Ureter (tissue), 1 donor: ENCODE measurements at regions not wholly inside any gene's neighbourhood (a gene's known extent, or its start where the extent isn't known, plus 50 kb on each side); places are given as distances from the start of the nearest gene placed in this dataset.
"Not testable (repeated sequence)": the region's sequence is repeated elsewhere in the genome, so short reads cannot be mapped to it uniquely, and the experiment has no call there.

Experiments used
- DNase-seq: peaks from one replicate; pipeline ENCODE4 v3.0.0-alpha.2; 2020; ENCODE audit warnings: low spot score
- donor health status: DM: yes; HTN: yes; CAD: no.

DNA sequence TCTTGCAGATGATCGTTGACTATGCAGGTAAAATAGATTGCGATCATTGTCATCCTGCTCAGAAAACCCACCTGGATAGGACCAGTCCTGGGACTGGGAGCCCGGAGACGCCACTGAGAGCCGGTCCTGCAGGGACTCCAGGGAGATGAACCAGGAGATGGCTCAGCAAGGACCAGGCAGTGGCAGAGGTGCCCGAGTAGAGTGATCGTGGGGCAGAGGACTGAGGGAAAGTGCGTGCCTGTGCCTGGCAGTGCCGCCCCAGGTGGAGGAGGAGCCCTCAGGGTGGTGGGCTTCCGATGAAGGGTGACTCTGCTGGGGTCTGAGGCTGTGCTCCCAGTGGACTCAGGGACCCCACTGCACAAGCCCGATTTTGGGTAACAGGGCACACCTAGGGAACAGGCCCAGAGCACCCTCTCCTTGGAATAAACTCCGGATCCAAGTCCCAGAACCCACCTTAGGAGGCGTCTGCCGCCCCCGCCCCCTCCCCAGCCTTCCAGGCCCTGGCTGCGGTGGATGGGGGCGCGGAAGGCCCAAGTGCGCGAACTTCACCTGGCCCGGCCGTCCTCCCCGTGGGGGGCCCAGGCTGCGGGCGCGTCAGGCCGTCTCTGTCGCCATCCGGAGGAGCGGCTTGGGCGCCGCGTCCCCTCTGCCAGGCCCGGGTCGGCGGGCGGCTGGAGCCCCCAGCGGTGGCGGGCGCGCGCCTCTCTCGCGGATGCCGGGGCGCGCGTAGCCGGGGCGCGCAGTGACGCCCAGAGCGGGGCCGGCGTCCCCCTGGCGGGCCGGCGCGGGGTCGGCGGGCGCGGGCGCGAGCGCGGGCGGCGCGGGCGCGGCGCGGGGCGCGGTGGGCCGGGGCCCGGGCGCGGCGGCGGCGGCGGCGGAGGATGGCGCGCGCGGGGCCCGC is 1338.8 kb downstream of the BRD1 start:
- no peak for DNase-seq

- DNase-seq, result no peak
Measured at GRCh38 chr22:48488149-48488551, 1339.5 kb downstream of the BRD1 start.

DNA sequence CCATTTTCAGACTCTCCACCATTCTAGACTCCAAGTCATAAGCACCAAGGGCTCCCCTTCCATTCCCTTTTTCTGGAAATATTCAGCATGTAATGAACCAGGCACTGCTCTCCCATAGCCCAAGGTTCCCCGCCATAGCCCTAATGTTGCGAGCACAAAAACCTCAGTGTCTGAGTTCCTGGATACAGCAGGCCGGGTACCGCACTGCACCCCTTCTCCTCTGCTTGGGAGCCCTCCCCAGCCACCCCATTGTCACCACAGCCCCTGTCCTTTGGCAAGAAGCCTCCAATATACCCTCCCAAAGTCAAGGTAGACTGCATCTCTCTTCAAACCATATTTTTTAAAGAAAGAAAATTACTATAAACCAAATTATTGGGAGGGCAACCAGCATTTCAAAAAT is 1341.1 kb downstream of the BRD1 start:
- DNase-seq, result no peak

GRCh38 chr22:48486134-48486532 is 1341.5 kb downstream of the BRD1 start:
- DNase-seq, result no peak

DNA sequence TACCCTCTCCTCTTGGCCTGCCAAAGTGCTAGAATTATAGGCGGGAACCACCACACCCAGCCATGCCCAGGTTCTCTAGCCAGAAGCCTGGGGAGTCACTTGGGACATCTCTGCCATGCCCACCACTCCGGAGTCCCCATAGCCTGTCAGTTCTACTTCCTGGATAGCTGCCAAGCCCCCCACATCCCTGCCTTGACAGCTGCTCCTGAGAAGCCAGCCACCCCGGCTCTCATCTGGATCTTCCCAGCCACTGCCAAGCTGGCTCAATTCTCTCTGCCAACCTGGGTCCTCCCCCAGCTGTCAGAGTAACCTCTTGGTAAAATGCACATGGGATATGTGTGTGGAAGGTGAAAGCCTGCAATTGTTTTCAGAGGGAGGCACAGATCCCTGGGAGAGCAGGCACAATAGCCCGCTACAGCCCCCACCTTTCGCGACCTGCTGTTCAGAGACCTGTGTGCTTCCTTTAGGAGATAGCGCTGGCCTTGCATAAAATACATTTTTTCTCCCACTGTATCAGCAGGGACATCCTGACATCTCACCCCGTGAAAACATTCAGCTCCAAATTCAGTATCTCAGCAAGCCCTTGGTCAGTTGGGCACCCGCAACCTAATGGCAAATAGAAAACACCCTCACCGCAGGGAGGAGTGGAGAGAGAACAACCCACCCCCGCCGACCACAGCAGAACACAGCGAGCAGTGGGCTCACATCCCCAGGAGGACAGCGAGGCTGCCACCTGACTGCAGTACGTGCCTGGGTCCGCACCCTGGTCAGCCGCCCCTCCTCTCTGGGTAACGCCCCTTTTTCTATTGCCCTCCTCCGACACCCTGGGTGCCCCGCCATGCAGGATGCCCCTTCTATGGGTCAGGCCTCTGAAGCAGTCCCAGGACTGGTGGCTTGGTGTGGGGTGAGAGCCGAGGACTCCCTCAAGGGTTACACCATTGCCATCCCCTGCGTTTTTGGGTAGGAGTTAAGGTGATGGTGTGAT is 1342.2 kb downstream of the BRD1 start:
- no peak for DNase-seq

GRCh38 chr22:48483764-48484528 is 1343.7 kb downstream of the BRD1 start:
- no peak for DNase-seq

DNA sequence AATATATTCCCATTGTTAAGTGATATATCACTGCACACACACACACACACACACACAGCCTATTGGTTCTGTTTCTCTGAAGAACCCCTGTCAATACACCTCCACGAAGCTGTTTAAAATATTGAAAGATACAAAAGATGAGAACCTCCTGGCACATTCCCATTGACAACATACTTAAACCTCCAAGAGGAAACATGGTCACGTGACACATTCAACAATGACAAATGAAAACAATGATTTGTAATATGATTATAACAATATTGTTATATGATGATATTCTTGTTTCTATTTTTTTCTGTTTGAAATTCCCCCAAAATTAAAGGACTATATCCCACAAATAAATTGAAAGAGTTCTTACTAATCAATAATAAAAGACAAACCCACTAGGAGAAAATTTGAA is 1344.9 kb downstream of the BRD1 start:
- DNase-seq, result no peak

DNA sequence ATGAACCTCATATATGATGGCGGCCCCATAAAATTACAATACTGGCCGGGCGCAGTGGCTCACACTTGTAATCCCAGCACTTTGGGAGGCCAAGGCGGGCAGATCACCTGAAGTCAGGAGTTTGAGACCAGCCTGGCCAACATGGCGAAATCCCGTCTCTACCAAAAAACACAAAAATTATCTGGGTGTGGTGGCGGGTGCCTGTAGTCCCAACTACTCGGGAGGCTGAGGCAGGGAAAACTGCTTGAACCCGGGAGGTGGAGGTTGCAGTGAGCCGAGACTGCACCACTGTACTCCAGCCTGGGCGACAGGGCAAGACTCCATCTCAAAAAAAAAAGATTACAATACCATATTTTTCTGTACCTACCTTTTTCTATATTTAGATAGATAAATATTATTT is 1345.5 kb downstream of the BRD1 start:
- not testable (repeated sequence) for DNase-seq

DNA sequence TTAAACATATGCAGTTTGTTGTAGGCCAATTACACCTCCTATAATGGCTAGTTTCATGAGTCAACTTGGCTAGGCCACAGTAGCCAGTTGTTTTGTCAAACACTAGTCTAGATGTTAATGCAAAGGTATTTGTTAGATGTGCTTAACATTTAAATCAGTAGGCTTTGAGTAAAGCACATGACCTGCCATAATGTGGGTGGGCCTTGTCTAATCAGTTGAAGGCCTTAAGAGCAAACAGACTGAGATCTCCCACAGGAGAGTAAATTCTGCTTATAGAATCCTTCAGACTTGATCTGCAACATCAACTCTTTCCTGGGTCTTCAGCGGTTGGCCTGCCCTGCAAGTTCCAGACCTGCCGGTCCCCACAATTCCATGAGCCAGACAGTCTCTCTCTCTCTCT is 1345.9 kb downstream of the BRD1 start:
- DNase-seq, result no peak

DNA sequence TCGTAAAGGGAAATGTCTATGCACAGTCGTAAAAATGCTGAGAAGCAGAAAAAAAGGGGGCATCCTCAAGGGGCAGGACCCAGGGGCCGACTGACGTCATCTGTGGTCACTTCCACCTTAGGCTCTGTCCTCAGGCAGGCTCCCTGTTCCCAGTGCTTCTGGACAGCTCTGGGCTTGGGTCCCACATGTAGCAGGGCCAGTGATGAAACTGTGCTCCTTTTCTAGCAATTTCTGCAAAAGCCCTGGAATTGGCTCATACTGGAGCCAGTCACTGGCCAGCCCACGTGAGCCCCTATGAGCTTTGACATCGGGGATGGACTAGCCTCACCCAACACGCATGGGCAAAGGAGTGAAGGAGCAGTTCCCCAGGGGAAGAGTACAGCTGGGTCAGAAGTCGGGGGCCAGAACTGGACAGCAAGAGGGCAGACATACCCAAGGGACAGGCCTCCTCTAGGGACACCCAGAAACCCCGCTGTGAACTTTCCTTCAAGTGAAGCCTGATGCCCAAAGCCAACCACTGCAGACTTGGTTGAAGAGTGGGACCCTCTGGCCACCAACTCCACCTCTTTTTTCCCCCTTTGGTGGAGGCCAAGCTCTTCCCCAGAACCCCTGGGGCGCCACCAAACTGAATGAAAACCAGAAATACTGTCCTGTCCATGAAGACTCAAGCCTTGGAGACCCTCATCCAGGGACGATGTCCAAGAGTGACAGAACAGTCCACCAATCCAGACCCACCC is 1349.0 kb downstream of the BRD1 start:
- DNase-seq, result no peak

DNA sequence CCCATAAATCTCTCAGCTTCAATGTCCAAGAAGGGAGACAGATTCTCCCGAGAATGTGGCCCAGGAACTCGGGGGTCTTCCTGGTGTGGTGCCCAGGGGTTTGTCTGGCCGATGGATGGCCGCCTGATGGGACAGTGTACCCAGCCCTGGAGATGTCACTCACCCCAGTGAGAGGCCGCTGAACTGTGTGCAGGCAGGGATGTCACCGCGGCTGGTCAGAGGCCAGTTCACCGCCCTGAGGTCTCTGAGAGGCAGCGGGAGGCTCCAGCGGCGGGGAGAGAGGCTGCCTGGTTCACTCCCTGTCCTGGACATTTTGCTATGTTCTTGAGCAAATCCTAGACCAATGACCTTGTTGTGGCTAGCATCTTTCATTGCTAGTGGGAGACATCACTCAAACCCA is 1349.5 kb downstream of the BRD1 start:
- no peak for DNase-seq

GRCh38 chr22:48477031-48477721 is 1350.5 kb downstream of the BRD1 start:
- no peak for DNase-seq

DNA sequence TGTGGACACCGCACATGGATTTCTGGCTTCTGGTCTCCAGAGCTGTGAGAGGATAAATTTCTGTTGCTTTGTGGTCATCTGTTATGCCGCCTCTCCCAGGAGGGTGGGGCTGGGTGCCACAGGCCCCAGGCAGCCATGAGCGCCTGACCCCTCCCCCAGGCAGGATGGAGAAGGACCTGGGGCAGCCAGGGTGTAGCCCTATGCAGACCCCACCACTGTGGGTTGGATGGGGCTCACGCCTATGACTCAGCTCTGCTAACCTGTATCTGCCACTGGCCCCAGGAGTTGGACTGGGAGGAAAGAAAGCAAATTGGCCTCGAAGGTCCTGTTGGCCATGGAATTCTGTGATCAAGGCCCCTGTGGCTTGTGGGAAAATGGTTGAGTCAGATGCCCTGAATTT is 1351.1 kb downstream of the BRD1 start:
- DNase-seq, result no peak

DNA sequence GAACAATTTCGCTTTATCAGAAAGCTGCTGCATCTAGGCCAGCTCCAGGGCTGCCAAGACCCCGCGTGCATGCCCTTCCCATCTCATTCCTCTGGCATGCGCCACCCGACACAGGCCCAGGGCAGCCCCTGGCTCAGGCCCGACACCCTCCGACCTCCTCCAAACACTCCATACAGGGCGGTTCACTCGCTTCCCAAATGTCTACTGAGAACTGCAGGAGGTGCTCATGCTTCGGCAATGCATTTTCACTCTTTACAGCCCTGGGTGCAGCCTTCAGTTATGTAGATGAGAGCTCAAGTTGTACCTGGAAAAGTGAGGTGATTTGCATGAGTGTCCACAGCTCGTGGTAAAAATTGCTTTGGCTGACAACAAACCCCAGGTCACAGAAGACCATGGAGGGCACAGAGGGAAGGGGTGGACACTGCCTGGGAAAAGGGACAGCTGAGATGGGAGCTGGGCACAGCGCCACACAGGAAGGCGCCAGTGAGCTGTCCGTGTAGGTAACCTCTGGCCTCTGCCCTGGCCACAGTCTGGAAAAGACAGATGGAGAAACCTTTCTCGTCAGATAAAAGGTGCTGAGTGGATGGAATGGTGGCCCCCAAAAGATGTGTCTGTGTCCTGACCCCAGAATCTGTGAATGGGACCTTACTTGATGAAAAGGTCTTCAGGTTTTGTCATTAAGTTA is 1351.9 kb downstream of the BRD1 start:
- no peak for DNase-seq

- DNase-seq, result no peak
Measured at GRCh38 chr22:48474881-48475280, 1352.8 kb downstream of the BRD1 start.

GRCh38 chr22:48473202-48473601 is 1354.5 kb downstream of the BRD1 start:
- no peak for DNase-seq

DNA sequence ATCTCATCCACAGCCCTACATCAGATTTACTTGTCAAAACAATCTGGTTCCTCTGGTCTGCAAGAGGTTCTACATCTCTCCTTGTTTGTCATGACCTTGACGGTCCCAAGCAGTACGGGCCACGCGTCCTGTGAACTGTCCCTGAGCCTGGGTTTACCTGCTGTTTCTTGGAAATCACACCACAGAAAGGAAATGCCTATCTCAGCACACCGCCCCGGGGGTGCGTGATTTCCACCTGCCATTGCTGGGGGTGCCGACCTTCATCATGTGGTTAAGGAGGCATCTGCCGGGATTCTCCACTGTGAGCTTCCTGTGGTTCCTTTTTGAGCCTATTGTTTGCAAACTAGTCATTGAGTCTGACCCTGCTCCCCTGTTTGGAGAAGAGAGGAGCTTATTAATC is 1363.4 kb downstream of the BRD1 start:
- DNase-seq, result no peak

DNA sequence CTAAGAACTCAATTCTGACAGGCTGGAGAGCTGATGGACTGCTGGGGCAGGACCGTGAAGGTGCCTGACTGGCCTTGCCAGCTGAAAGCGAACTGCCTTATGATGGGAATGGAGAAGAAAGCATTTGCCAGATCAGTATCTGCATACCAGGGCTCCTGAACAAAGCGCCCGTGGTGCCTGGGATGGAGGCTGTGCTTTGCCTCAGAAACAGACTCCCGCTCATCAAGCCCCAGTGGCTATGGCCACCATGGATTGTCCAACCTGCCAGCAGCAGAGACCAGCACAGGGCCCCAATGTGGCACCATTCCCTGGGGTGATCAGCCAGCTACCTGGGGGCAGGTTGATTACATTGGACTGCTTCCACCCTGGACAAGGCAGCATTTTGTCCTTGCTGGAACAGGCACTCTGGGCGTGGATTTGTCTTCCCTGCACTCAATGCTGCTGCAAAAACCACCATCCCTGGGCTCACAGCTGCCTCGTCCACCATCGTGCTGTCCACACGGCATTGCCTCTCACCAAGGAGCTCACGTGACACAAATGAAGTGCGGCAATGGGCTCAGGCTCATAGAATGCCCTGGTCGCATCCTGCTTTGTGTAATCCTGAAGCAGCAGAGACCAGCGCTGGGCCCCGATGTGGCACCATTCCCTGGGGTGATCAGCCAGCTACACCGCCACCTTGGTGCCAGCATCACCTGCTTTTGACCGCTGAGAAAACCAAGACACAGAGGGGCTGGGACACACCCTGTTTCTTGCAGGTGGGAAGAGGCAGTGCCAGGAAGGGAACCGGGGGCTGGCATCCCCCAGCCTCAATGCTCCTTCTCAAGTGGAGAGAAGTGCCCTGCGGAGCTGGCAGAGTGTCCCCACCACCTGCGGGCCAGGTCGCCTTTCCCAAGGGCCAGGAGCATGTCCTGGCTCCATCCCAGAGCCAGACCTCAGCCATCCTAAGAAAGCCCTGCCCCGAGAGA is 1367.5 kb downstream of the BRD1 start:
- no peak for DNase-seq

DNA sequence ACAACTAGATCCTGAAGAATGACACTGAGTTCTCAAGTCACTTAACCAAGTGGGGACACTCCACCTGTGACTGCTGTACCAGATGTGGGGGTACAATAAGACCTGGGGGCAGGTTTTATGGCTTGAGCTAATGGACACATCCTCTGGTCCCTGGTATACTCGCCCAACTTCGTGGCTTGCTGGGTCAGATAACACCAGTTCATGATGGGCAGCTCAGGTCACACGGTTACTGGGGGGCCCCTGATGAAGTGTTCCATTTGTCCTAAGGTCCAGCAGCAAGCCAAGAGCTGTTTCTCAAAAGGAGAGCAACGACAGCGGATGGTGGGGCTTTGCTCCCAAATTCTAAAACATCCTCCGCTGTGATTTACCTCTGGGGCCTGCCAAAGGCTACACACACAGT is 1368.4 kb downstream of the BRD1 start:
- DNase-seq, result no peak
